ENCODE measurements at regions not wholly inside any gene's neighbourhood (a gene's known extent, or its start where the extent isn't known, plus 50 kb on each side); places are given as distances from the start of the nearest gene placed in this dataset.

DNA sequence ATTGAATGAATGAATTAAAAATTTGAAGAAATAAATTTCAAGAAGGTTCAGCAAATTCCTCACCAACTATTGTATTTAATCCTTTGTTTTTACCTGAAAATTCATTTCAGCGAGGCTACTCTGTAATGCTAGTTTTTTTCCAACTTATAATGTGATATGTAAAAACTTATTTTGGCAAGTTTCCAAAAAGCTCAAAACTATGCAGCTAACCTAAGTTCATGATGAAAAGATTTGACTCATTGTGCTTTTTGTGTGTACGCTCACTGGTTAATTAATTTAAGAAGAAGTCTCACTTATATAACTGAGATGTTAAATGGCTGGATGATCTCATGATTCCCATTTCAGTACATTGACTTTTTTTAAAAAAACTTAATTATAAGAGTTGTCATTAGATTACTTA, 196.0 kb upstream of the SAMSN1 start:
- H3K36me3 ChIP-seq (ENCODE audit: insufficient read depth, low read length), result no peaks in the 10 kb centered on the region
- TF ChIP-seq, protein P1, sequence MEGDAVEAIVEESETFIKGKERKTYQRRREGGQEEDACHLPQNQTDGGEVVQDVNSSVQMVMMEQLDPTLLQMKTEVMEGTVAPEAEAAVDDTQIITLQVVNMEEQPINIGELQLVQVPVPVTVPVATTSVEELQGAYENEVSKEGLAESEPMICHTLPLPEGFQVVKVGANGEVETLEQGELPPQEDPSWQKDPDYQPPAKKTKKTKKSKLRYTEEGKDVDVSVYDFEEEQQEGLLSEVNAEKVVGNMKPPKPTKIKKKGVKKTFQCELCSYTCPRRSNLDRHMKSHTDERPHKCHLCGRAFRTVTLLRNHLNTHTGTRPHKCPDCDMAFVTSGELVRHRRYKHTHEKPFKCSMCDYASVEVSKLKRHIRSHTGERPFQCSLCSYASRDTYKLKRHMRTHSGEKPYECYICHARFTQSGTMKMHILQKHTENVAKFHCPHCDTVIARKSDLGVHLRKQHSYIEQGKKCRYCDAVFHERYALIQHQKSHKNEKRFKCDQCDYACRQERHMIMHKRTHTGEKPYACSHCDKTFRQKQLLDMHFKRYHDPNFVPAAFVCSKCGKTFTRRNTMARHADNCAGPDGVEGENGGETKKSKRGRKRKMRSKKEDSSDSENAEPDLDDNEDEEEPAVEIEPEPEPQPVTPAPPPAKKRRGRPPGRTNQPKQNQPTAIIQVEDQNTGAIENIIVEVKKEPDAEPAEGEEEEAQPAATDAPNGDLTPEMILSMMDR (conservative IDR thresholded peaks at IDR 0.05; ENCODE audit: low read length), result no peak
- TF ChIP-seq EZH2phosphoT487 (IDR thresholded peaks at IDR 0.05; ENCODE audit: borderline replicate concordance), result no peak
- H3K9ac ChIP-seq (ENCODE audit: low read depth, low read length, poor library complexity, severe bottlenecking), result no peak overlapping the region
- H3K4me1 ChIP-seq (ENCODE audit: insufficient read depth, low read length, poor library complexity, severe bottlenecking), result peaks cover 7% of the 10 kb centered on the region
- H3F3A ChIP-seq (ENCODE audit: low read depth), result no peaks in the 10 kb centered on the region
- no peak overlapping the region for H3K4me3 ChIP-seq (ENCODE audit: low read length, poor library complexity, severe bottlenecking)
- H3K4me2 ChIP-seq (ENCODE audit: low read depth, low read length, poor library complexity, severe bottlenecking), result no peak overlapping the region
- H3K9me3 ChIP-seq (ENCODE audit: insufficient read depth, low read depth, low read length), result peaks cover 3% of the 10 kb centered on the region; the same call in 1 of the 2 replicates
- no peaks in the 10 kb centered on the region for H3K27me3 ChIP-seq (ENCODE audit: insufficient read depth, low read length, poor library complexity, severe bottlenecking)
- H4K20me1 ChIP-seq (ENCODE audit: insufficient read depth, low read length, poor library complexity, severe bottlenecking), result no peaks in the 10 kb centered on the region
- no peaks in the 10 kb centered on the region for H3K79me2 ChIP-seq (ENCODE audit: insufficient read depth, low read length)
- H2AFZ ChIP-seq (ENCODE audit: low read length), result no peak overlapping the region
- no peaks in the 10 kb centered on the region for H3K9me2 ChIP-seq (replicated peaks; ENCODE audit: low read depth, low read length)

DNA sequence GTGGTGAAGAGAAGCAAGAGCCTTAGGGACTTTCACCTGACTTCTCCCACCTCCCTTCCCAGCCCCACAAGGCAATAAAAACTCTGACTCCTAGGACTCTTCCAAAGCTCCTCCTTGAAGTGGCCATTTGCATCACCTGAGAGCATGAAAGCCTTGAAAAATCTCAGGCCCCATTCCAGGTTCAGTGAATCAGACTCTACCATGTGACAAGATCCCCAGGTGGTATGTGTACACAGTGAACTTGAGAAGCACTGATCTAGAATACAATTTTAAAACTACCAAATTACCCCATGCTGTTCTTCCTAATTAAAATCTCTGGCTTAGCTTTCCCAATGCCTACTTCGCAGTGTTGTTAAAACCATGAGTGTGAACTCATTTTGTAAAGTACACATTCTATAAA, 195.1 kb upstream of the SAMSN1 start:
- Histone ChIP-seq H3K9me2 (replicated peaks; ENCODE audit: low read depth, low read length) (no peaks in the 10 kb centered on the region), H3K36me3 (ENCODE audit: insufficient read depth, low read length) (no peaks in the 10 kb centered on the region), H3K27me3 (ENCODE audit: insufficient read depth, low read length, poor library complexity, severe bottlenecking) (no peaks in the 10 kb centered on the region), H3K4me3 (ENCODE audit: low read length, poor library complexity, severe bottlenecking) (no peak overlapping the region), H3K9ac (ENCODE audit: low read depth, low read length, poor library complexity, severe bottlenecking) (no peak overlapping the region), H3K79me2 (ENCODE audit: insufficient read depth, low read length) (no peaks in the 10 kb centered on the region), H3K4me1 (ENCODE audit: insufficient read depth, low read length, poor library complexity, severe bottlenecking) (peaks cover 12% of the 10 kb centered on the region), H4K20me1 (ENCODE audit: insufficient read depth, low read length, poor library complexity, severe bottlenecking) (no peaks in the 10 kb centered on the region), H2AFZ (ENCODE audit: low read length) (no peak overlapping the region), H3K4me2 (ENCODE audit: low read depth, low read length, poor library complexity, severe bottlenecking) (no peak overlapping the region), H3F3A (ENCODE audit: low read depth) (no peaks in the 10 kb centered on the region), H3K9me3 (ENCODE audit: insufficient read depth, low read depth, low read length) (peaks cover 3% of the 10 kb centered on the region; the same call in 1 of the 2 replicates)
- TF ChIP-seq, protein P1 (conservative IDR thresholded peaks at IDR 0.05; ENCODE audit: low read length), result no peak
- TF ChIP-seq EZH2phosphoT487 (IDR thresholded peaks at IDR 0.05; ENCODE audit: borderline replicate concordance), result no peak

DNA sequence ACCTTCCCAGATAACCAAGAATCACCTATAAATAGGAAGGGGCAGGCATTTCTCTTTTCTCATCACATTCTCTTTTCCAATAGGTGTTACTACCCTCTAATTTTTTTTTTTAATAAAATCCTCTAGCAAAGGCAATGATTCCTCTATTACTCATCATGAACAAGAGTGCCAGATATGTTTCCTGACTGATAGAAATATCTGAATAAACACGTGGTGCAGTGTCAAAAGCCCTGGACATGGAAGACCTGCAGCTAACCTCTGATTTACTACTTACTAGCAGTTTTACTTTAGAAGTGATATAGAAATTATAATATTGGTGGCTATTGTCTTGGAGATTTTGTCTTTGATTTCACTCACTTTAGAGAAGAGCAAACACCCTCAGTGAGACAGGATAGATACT, 194.6 kb upstream of the SAMSN1 start:
- Histone ChIP-seq H3K4me3 (ENCODE audit: low read length, poor library complexity, severe bottlenecking) (no peak overlapping the region), H3K9ac (ENCODE audit: low read depth, low read length, poor library complexity, severe bottlenecking) (no peak overlapping the region), H3K9me3 (ENCODE audit: insufficient read depth, low read depth, low read length) (peaks cover 3% of the 10 kb centered on the region; the same call in 1 of the 2 replicates), H4K20me1 (ENCODE audit: insufficient read depth, low read length, poor library complexity, severe bottlenecking) (no peaks in the 10 kb centered on the region), H3F3A (ENCODE audit: low read depth) (no peaks in the 10 kb centered on the region), H3K4me1 (ENCODE audit: insufficient read depth, low read length, poor library complexity, severe bottlenecking) (peaks cover 15% of the 10 kb centered on the region), H3K27me3 (ENCODE audit: insufficient read depth, low read length, poor library complexity, severe bottlenecking) (no peaks in the 10 kb centered on the region), H3K79me2 (ENCODE audit: insufficient read depth, low read length) (no peaks in the 10 kb centered on the region), H3K36me3 (ENCODE audit: insufficient read depth, low read length) (no peaks in the 10 kb centered on the region), H3K9me2 (replicated peaks; ENCODE audit: low read depth, low read length) (no peaks in the 10 kb centered on the region), H3K4me2 (ENCODE audit: low read depth, low read length, poor library complexity, severe bottlenecking) (no peak overlapping the region), H2AFZ (ENCODE audit: low read length) (no peak overlapping the region)
- TF ChIP-seq, protein P1 (conservative IDR thresholded peaks at IDR 0.05; ENCODE audit: low read length), result no peak
- no peak for TF ChIP-seq EZH2phosphoT487 (IDR thresholded peaks at IDR 0.05; ENCODE audit: borderline replicate concordance)

All from Loucy (cell line).